DMS153 (cell line): ENCODE measurements at regions not wholly inside any gene's neighbourhood (a gene's known extent, or its start where the extent isn't known, plus 50 kb on each side); places are given as distances from the start of the nearest gene placed in this dataset.
"Not testable (repeated sequence)": the region's sequence is repeated elsewhere in the genome, so short reads cannot be mapped to it uniquely, and the experiment has no call there.

Source experiments
- DNase-seq: peaks from one replicate; lab custom pipeline; 2025; lab: John Stamatoyannopoulos, UW

DNA sequence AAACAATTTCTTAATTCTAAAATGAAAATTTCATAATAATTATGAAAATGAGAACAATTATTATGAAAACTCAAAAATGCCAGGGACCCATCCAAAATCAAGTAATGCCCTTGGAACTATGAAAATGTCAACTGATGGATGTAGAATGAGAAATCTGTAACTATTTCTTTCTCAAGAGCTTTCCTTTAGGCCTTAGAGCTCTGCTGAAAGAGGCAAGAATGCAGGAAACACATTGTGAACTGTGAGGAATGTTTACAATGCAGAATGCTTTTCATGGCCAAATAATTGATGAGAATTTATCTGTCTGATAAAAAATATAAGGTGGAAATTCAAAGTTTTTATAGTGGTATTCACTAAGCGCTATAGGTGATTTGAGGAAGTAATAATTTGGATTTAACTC lies 207.1 kb upstream of the PCDH18 start:
- no peak for DNase-seq

DNA sequence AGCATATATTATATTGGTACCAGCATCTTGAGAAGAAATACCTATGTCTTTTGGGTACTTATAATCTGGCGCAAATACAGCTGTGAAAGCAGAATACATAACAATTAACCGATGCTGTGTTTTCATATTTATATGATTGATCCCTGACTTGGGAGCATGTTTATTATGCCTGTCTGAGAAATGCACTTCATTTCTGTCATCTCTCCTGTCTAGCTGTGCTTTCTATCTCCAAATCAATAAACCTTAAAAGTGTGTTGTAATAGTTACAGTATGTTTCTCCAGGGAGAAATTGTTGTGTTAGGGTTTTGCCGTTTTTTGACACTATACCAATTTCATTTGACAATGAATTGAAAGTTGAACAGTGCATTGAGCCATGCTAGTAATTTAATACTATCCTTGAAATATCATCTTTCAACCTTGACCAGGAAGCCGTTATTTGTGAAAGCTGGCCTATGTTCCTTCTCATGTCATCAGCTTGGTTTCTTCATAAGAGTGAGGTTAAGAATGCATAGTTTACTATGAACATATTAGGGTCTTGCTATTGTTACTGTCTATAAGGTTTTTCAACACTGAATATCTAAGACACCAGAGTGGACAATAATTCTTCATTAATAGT lies 206.2 kb upstream of the PCDH18 start:
- no peak for DNase-seq

DNA sequence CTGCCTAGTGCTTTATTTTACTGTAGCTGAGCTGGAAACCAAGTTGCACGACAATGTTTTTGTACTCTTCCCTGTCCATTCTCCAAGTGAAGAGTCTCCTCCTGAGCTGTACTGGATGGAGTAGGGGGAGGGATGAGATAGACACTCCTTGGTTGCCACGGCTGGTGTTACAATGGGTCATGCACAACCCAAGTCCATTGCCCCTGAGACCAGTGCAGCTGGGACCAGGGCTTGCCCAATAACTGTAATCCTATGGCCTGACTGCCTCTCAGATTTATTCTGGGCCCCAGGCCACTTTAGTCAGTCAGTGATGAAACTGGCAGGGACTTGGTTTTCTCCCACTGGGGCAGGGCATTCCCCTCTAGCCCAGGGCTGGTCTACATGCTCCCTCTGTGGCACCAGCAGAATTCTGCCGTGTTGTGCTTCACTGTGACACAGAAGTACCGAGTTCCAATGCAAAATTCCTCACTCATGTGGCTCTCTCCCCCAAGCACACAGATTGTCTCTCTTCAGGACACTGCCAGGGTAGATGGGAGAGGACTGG lies 203.3 kb upstream of the PCDH18 start:
- DNase-seq, result no peak

DNA sequence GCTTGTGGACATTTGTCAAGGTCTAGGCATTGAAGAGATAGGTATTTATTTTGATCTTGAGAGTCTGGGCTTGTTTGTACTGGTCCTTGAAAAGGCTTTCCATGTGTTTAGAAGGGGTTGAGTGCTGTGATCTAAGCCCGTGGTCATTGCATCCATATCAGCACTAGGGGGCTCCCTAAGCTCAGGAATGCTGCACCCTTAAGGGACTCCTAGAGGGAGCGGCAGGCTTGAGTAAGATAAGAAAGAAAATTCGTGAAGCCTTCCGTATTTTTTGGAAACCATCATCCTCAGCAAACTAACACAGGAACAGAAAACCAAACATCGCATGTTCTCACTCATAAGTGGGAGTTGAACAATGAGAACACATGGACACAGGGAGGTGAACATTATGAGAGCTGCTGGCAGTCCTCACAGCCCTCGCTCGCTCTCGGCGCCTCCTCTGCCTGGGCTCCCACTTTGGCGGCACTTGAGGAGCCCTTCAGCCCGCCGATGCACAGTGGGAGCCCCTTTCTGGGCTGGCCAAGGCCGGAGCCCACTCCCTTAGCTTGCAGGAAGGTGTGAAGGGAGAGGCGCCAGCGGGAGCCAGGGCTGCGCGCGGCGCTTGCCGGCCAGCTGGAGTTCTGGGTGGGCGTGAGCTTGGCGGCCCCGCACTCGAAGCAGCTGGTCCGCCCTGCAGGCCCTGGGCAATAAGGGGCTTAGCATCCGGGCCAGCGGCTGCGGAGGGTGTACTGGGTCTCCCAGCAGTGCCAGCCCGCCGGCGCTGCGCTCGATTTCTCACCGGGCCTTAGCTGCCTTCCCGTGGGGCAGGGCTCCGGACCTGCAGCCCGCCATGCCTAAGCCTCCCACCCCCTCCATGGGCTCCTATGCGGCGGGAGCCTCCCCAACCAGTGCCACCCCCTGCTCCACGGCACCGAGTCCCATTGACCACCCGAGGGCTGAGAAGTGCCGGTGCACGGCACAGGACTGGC lies 201.2 kb upstream of the PCDH18 start:
- not testable (repeated sequence) for DNase-seq

DNA sequence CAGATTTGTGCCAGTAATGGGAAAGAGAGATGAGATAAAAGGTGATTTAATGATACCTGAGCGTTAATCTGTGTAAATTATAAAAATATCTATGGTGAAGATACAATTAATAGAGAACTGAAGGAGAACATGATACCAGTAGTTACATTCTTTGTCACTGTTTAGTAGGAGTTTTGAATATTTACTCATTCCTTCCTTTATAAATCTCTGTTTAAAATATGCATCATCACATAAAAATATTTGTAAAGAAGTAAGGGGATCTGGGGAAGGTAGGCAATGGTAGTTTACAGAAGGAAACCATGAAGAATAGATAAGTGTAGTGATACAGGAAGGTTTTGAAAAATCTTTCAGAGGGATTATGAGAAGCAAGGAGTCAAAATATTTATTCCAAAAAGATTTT lies 190.6 kb upstream of the PCDH18 start:
- no peak for DNase-seq

DNA sequence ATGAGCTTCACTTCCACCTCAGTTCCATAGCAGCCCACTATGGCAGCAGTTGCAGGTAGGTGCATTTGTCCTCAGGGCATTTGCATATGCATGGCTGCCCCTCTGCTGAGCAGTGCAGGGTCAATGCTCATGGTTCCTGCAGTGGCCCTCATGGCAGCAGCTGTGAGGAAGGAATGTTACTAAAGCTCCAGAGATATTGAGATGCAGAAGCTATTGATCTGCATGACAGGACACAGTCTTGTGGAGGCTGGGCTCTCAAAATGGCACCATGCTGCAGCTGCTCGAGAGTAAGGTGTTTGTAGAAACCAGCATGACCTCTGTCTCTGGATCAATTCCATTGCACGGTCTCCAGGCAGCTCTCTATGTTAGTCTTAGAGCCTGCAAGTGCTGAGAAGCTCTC lies 179.2 kb upstream of the PCDH18 start:
- DNase-seq, result no peak

DNA sequence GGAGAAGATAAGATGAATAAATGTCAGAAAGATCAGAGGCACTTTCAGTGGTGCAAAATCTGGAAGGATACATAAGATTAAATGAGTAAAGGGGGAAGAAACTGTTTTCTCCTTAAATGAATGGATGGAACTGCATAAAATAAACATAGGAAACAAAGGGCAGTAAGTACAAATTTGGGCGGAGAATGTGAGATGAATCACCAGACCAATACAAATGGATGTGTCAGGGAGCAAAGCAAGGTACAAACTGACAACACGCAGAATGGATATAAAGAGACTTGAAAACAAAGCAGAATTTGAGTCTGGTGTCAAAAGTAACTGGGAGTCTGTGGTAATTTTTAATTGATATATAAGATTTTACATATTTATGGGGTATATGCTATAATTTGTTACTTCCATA lies 175.3 kb upstream of the PCDH18 start:
- no peak for DNase-seq

DNA sequence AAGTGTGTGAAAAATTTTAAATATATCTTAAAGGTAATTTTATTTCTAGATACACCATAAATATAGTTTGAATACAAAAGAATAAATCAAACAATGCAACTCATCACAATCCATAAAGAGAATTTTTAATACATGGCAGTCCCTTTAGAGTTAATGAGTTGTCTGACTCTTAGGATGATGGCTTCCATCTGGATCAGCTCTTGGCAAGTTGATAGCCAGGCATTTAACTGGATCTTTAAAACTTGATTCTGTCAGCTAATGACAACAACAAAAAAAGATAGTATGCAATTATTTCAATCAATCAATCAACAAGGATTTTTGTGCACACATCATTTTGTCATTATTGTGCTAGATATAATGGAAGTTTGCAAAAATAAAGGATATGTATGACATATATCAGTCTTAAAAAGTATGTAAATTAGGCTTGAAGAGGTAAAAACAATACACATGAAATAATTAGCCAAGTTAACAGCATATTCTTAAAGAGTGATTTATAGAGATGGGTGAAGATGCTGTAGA lies 174.9 kb upstream of the PCDH18 start:
- no peak for DNase-seq

DNA sequence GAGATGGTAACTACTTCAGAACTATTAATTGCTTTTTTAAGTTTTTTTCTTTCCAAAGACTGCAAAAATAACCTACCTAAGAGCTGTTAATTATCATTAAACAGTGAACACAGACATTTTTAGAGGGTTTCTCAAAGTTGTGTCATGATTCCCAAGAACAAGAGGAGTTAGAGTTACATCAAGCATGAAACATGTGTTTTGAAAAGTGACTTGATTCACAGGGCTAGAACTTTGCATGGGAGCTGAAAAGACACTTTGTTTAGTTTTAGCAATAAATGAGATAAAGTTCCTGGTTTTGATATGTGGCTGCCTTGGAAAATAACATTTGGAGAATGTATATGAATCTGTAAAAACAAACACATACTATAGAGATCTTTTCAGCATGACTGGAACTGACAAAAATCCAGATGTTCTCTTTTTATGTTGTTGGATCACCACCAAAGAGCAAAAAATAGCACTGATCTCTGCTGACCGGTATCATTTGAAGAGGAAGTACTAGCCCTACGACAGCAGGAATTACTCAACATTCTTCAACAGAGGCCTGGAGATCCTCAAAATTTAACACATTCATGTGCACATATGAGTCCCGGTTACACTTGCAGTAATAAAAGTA lies 173.0 kb upstream of the PCDH18 start:
- no peak for DNase-seq

DNA sequence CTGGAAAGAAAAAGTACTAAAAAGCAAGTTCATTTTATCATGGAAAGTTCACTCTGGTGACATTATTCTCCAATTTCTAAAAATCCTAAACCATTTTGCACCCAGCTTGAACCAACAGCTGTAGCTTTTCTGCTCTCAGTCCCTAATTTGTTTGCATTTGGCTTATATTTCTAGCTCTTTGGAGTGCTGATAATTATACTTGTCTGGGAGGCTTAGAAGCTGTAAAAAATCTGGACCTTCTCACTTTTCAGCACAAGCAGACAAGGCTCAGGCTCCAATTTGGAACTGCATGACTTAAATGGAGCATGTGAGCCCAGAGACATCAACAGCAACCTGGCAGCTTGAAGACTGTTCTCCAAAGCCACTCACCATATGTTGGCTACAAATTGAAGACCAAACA lies 170.9 kb upstream of the PCDH18 start:
- DNase-seq, result no peak

DNA sequence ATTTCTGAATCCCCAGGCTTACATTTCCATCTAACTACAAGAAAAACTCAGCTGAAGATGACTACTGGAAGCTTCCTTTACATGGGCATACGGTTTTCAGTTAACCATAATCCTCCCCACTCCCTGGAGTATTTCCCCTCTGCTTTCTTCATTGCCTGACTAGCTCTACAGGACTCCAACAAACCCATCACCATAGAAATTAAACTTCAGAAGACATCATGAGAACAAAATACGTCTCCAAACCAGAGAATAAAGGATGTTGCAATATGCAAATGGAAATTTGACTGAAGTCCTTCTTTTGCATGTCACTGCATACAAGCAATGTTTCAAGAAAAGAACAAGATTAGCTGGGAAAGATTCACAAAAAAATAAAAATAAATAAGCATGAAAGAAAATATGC lies 170.2 kb upstream of the PCDH18 start:
- DNase-seq, result no peak

DNA sequence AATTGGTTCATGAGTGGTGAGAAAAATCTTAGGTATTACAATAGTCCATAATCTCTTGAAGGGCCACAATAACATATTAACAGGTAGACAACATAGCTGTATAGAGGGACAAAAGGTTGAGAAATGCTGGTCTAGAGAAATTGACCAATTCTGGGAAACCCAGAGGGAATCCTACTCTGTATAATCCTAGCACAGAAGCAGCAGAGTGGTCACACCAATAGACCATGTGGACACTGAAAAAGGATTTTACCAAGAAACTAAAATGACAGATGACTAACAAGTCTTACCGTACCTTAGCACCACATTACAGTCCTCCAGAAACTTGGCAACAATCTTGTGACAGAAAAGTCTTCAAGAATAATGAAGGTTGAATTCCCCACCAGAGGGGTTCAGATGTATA lies 169.1 kb upstream of the PCDH18 start:
- DNase-seq, result no peak

DNA sequence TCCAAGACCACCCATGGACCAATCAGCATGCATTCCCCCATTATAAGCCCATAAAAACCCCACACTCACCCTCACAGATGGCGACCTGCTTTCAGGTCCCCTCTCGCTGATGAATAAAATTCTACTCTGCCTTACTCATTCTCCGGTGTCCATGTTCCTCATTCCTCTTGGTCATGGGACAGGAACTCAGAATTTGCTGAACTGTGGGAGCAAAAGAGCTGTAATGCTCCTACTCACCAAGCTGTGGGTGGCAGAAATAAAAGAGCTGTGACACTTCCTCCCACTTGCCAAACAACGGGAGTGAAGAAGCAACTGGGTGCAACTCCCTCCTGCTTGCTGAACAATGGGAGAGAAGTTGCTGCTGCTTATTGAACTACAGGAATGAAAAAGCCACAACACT lies 168.5 kb upstream of the PCDH18 start:
- DNase-seq, result no peak

DNA sequence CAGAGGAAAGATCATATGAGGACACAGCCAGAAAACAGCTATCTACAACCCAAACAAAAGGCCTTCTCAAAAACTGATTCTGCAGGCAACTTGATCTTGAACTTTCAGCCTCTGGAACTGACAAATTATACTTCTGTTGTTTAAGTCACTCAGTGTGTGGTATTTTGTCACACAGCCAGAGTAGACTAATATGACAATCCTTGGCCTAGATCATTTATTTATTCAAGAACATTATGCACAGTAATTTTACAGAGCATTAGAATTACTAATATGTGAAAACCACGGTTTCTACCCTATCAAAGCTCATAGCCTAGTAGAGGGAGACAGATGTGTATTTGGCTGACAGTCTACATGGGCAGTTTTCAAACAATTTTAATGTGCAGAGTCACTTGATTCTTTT lies 167.8 kb upstream of the PCDH18 start:
- DNase-seq, result no peak

DNA sequence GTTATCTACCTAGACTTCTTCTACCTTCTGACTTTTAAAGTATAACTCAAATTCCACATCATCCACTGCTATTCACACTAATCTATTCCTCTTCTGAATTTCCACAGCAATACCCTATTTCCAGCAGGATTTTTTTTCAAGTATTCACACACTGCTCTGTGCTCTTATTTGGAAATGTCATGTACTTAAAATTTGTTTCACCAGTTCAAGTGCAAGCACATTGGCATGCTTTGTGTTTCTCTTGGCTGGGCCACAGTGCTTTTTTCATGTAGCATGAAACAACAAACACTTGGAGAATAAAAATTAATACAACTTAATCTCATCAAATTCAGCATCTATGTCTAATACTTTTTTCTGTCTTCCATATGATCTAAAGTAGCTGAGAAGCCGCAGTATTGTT lies 161.8 kb upstream of the PCDH18 start:
- no peak for DNase-seq

DNA sequence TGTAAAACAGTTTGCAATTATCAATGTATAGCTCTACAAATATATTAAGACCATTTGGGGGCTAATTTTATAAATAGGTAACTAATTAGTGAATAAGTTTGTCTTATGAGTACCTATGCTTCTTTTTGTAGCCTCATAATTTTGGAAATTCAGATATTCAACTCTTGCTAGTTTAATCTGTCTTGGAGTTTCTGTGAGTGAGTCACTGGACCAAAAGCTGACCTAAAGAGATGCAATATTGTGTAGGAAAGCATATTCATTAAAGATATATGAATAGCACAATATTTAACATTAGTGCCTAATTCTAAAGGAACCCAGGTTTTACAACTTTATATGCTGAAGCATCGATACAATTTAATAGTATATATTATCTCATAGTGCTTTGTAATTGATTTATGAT lies 161.3 kb upstream of the PCDH18 start:
- no peak for DNase-seq

DNA sequence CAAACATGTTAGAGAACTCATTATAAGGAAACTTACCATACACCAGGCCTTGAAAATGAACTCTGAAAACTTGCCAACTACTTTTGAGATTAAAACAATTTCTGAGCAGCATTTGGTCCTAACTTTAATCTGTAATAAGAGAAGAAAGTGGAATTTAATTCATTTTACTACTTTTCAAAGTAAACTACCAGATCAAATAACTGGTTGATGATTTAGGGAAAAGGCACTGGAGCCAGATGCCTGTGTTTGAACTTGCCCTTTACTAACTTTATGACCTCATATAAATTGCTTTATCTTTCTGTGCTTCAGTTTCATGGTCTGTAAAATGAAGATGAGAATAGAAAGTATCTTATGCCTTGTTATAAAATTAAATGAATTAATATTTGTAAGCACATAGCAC lies 159.9 kb upstream of the PCDH18 start:
- no peak for DNase-seq

DNA sequence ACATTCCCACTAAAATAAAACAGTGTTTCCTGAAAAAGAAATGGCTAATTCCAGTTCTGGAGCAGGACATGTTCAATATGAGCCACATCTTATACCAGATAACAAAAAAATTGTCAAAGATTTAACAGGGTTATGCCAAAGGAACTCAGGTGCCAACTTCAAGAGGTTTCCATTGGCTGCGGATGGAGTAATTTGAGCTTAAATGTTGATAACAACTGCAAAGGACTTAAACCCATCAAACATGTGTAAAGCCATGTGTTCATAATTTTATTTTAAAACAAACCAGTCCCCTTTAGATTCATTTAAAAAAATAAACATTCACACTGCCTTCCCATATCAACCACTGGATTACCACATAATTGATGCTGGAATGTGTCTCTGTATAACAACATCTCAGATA lies 156.4 kb upstream of the PCDH18 start:
- no peak for DNase-seq

DNA sequence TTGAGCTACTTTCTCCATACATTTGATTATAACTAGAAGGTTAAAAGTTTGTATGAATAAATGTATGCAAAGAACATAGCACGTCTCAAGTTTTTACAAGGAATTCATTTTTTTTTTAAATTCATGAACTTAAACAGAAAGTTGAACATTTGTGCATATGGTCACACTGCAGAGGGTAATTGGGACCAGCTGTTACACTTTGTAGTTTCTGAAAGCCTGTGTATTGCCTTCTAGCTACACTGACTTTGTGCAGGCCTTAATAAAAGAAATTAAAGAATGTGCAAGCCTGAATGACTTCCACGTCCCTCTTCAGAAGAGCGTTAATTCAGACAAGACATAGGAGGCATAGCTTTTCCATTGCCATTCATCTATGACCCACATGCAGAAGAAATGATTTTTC lies 153.1 kb upstream of the PCDH18 start:
- no peak for DNase-seq

DNA sequence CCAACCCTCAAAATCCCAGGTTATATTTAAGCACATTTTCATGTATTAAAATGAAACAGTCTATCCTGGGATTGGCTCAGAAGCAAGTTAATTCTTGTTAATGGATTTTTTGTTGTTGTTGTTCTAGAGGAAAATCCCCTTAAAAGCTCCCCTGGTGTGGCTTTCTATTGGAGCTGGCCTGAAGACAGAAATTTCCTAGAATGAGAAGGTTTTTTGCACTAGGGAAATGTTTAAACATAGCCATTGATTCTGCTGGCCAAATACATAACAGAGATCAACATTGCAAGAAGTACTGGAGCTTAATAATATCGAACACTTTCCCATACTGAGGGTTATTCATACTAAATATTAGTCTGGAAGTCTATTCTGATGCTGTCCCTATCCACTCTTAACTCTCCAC lies 148.8 kb upstream of the PCDH18 start:
- DNase-seq, result no peak

DNA sequence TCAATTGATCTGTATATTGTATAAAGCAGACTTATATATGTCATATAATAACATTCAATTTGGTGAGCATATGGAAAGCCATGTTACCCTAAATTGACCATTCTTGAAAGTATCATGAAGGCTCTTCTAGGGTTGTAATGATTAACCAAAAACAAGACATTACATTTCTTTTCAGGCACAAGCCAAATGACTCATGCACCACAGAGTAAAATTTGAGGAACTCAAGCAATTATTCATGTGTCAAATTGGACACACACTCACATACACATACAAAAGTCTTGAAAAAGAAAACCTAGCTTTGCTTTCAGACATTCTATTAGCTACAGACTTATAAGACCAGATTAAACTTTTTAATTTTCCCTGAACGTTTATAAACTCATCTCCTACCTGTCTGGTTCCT lies 146.5 kb upstream of the PCDH18 start:
- DNase-seq, result no peak

DNA sequence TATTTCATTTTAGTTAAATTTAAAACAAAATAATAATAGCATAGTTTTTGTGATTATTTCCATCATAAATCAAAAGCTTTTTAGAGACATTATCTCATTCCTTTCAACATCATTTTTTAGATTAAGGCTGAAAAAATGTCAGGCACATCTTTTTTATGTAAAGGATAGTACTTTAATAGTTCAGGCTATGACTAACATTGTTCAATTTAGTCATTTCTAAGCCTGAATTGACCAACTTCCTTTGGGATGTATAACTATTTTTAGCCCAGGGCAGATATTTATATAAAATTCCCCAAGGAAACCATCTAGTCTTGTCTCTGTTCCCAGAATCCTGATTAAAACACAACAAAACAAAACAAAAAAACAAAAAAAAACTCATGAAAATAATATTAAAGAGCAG lies 145.6 kb upstream of the PCDH18 start:
- DNase-seq, result no peak
